ENCODE measurements at regions not wholly inside any gene's neighbourhood (a gene's known extent, or its start where the extent isn't known, plus 50 kb on each side); places are given as distances from the start of the nearest gene placed in this dataset.

DNA sequence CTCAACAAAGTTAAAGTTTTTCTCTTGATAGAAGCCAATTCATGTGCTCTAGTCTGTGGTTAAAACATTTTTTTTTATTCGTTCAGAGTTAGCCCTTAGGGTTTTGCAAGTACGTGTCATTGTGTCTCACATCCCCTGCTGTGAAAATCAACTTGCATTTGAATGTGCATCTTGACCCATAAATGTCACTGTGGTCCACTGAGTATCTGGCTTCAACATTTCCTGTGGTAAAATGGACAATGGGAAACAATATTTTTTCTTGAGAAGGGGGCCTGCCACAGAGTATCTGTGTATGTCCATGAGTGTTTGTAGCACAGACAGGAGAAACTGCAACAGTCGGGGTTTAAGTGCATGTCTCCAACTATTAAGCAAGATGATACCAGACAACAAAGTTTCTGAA, 554.8 kb upstream of the TENM3 start:
- no peak overlapping the region for H3K4me3 ChIP-seq (ENCODE audit: low read length)
- H3K4me1 ChIP-seq (ENCODE audit: insufficient read depth, low read length), result no peaks in the 10 kb centered on the region

DNA sequence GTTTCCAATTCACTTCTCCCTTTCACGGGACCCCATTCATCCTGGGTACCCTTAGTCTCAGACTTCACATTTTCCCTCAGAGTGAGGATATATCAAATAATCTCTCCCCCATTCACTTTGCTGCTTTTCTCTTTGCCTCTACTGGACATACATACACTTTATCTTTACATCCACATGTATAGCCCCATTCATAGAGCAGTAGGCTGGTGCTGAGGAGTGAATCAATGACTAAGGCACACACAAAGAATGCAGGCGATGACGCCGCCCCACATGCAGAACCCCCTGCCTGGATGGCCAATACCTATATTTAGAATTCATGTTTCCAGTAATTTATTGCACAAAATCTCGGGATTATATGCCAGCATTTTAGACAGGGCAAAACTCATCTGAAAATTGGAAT, 554.3 kb upstream of the TENM3 start:
- Histone ChIP-seq H3K9me3 (ENCODE audit: low read depth, low read length) (no peaks in the 10 kb centered on the region), H3K27me3 (ENCODE audit: insufficient read depth, low read length) (no peaks in the 10 kb centered on the region), H3K4me3 (ENCODE audit: low read length) (no peak overlapping the region), H3K4me1 (ENCODE audit: insufficient read depth, low read length) (no peaks in the 10 kb centered on the region)

More for the DNA sequence above, 554.8 kb upstream of the TENM3 start:
- Histone ChIP-seq H3K27me3 (ENCODE audit: insufficient read depth, low read length) (no peaks in the 10 kb centered on the region), H3K9me3 (ENCODE audit: low read depth, low read length) (no peaks in the 10 kb centered on the region)

DNA sequence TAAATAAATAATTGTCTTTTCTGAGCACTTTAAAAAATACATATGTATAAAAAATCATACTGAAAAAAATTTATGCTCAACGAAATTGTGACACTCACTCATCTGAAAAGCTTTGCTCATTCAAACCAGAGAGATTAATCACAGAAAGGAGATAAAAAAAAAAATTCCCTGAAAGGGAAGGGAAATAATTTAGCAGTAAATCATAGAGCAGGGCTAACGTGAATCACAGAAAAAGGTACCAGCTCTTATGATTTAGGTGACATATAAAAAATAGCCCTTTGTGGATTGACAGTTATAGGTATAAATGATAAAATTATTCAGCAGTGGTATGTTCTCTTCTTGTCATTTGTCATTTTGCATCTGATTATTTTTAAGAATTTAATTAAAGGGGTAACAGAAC, 552.7 kb upstream of the TENM3 start:
- Histone ChIP-seq H3K4me1 (ENCODE audit: insufficient read depth, low read length) (no peaks in the 10 kb centered on the region), H3K9me3 (ENCODE audit: low read depth, low read length) (no peaks in the 10 kb centered on the region)

DNA sequence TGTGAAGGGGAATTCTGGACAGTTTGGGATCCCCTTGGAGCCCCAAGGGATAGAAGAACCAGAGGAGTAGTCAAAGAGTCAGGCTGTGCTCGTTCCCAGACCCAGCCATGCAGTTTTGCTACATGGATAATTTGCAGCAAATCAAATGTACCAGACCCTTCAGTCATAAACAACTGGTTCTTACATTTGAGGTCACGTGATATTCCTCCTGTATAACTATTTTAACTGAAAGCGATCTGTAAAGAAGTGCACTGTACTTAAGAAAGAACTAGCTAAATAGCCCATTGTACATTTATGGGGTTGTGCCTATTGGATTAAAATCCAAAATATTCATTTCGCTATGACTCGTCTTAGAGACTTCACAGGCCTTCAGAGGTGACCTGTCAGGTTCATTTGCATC, 550.2 kb upstream of the TENM3 start:
- Histone ChIP-seq H3K9me3 (ENCODE audit: low read depth, low read length) (no peaks in the 10 kb centered on the region), H3K4me3 (ENCODE audit: low read length) (no peak overlapping the region), H3K4me1 (ENCODE audit: insufficient read depth, low read length) (no peaks in the 10 kb centered on the region), H3K27me3 (ENCODE audit: insufficient read depth, low read length) (no peaks in the 10 kb centered on the region)

More for the DNA sequence above, 552.7 kb upstream of the TENM3 start:
- Histone ChIP-seq H3K4me3 (ENCODE audit: low read length) (no peak overlapping the region), H3K27me3 (ENCODE audit: insufficient read depth, low read length) (no peaks in the 10 kb centered on the region)

DNA sequence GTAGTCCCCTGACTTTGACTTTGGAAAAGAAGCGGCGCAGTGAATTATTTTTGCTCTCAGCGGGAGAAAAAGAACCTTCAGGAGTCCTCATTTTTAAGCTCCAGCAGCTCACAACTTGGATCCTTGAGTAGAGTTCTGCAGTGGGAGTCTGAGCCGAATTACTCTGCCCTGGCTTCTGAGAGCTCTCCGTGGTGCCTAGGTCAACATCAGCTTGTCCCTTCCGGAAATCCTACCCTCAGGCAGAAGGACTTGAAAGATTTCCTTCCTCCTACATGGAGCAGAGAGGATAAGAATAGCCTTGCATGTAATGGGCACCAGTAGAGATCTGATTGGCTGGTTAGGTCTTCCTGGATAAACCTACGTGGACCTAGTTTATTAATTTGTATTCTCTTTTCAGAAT, 549.7 kb upstream of the TENM3 start:
- Histone ChIP-seq H3K4me3 (ENCODE audit: low read length) (no peak overlapping the region), H3K4me1 (ENCODE audit: insufficient read depth, low read length) (no peaks in the 10 kb centered on the region), H3K9me3 (ENCODE audit: low read depth, low read length) (no peaks in the 10 kb centered on the region), H3K27me3 (ENCODE audit: insufficient read depth, low read length) (no peaks in the 10 kb centered on the region)

DNA sequence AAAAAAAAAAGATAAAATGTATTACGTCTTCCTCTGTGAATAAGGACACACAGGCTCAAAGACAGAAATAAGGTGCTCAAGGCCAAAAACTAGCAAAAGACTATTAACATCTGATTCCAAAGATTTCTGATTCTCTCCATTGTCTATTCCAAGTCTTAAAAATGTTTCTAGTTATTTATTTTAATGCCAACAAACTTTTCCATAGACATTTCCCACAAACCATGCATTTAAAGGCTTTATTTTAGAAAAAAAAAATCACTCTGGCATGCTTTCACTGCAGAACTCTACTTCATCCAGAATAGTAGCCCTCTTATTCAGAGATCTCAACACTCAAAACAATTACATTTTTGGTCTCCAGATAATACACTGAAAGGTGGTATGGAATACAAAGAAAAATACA, 545.0 kb upstream of the TENM3 start:
- Histone ChIP-seq H3K4me3 (ENCODE audit: low read length) (no peak overlapping the region), H3K27me3 (ENCODE audit: insufficient read depth, low read length) (no peaks in the 10 kb centered on the region), H3K4me1 (ENCODE audit: insufficient read depth, low read length) (no peaks in the 10 kb centered on the region), H3K9me3 (ENCODE audit: low read depth, low read length) (no peaks in the 10 kb centered on the region)

DNA sequence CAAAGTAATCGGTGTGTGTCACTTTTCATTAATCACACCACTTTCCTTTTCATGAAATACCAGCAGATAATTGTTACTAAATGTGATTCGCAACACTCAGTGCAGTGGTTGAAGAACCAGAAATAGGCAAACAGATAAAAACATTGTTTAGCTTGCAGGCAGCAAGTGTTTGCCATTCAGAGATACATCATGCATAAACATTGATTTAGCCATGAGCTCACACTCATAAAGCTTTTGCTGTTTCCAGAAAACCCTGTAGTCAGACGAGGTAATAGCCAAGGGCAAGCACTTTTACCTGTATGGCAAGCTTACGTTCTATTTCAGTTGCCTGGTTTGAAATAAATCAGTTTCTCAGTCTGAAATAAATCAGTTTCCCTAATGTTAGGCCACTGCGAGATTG, 542.0 kb upstream of the TENM3 start:
- H3K4me3 ChIP-seq (ENCODE audit: low read length), result no peak overlapping the region
- no peaks in the 10 kb centered on the region for H3K4me1 ChIP-seq (ENCODE audit: insufficient read depth, low read length)
- H3K9me3 ChIP-seq (ENCODE audit: low read depth, low read length), result no peaks in the 10 kb centered on the region
- no peaks in the 10 kb centered on the region for H3K27me3 ChIP-seq (ENCODE audit: insufficient read depth, low read length)

DNA sequence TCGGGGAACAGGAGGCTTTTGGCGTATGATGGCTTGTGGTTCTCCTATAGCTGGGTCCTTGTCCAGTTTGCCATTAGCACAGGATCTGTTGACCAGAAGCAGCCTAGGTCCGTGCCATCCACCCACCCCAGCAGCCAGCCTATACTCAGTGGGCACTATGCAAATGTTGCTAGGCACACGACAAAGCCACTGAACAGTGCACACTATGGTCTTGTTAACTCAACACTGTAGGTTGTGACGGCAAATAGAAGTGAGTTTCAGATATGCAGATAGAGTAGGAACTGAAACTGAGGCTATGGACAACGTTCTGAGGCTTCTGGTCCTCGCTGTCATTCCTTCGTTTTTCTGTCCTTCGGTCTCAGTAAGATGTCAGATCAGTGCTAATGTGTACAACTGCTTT, 541.3 kb upstream of the TENM3 start:
- H3K27me3 ChIP-seq (ENCODE audit: insufficient read depth, low read length), result no peaks in the 10 kb centered on the region
- no peaks in the 10 kb centered on the region for H3K4me1 ChIP-seq (ENCODE audit: insufficient read depth, low read length)
- H3K4me3 ChIP-seq (ENCODE audit: low read length), result no peak overlapping the region
- no peaks in the 10 kb centered on the region for H3K9me3 ChIP-seq (ENCODE audit: low read depth, low read length)

DNA sequence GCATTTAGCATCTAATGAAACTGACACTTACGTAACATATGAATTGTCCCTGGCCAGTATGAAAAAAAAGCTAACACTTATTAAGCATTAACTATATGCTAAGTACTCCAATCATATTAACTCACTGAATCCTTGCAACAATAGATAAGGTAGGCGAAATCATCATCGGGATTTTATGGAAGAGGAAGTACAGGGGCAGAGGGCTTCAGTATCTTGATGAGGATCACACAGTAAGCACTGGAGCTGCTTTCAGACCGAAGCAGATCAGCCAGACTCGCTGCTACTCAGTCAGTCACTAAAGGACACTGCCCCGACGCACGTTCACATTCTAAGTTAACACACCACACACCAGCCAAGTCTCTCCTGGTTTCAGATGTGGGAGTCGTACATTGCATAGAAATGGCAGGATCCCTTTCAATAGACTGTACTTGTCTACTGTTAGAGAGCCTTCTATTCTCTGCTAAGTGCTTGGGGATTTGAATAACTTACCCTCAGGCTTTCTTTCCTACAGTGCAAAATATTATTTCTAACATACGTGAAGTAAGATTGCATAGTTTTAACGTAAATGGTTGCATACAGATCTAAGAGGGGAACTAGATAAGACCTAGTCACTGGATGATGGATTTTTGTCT, 540.2 kb upstream of the TENM3 start:
- Histone ChIP-seq H3K4me3 (ENCODE audit: low read length) (no peak overlapping the region), H3K9me3 (ENCODE audit: low read depth, low read length) (no peaks in the 10 kb centered on the region), H3K27me3 (ENCODE audit: insufficient read depth, low read length) (no peaks in the 10 kb centered on the region), H3K4me1 (ENCODE audit: insufficient read depth, low read length) (no peaks in the 10 kb centered on the region)

DNA sequence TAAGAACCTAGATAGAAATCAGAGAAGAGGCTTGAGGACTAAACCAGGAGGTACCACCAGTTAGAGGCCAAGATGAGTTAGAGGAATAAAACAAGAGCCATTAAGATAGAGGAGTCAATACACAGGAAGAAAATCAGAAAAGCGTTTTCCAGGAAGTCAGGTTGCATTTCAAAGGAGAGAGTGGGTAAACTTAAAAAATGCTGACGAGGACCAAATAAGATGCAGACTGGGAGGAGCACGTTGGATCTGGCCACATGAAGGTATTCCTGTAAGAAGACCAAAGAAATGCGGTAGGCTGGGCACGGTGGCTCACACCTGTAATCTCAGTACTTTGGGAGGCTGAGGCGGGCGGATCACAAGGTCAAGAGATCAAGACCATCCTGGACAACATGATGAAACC, 533.1 kb upstream of the TENM3 start:
- no peaks in the 10 kb centered on the region for H3K4me1 ChIP-seq (ENCODE audit: insufficient read depth, low read length)
- no peaks in the 10 kb centered on the region for H3K27me3 ChIP-seq (ENCODE audit: insufficient read depth, low read length)
- H3K4me3 ChIP-seq (ENCODE audit: low read length), result no peak overlapping the region
- no peaks in the 10 kb centered on the region for H3K9me3 ChIP-seq (ENCODE audit: low read depth, low read length)

DNA sequence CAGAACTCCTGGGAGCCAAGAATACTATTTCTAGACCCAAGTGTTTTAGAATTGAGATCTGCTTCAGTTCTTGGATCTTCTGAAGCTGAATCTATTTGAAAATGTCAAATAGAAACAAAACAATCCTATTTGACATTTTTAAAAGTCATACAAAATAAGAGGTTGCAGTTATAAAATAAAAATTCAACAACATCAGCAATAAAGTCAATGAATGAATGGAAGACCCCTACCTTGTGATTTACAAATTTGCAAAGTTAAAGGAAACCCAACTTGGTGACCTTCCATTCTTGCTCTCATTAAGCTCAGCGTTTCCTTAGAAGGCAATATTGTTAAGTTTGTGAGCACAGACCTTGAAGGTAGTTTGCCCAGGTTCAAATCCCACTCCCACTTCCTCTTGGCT, 531.8 kb upstream of the TENM3 start:
- Histone ChIP-seq H3K9me3 (ENCODE audit: low read depth, low read length) (no peaks in the 10 kb centered on the region), H3K4me1 (ENCODE audit: insufficient read depth, low read length) (no peaks in the 10 kb centered on the region), H3K27me3 (ENCODE audit: insufficient read depth, low read length) (no peaks in the 10 kb centered on the region), H3K4me3 (ENCODE audit: low read length) (no peak overlapping the region)

DNA sequence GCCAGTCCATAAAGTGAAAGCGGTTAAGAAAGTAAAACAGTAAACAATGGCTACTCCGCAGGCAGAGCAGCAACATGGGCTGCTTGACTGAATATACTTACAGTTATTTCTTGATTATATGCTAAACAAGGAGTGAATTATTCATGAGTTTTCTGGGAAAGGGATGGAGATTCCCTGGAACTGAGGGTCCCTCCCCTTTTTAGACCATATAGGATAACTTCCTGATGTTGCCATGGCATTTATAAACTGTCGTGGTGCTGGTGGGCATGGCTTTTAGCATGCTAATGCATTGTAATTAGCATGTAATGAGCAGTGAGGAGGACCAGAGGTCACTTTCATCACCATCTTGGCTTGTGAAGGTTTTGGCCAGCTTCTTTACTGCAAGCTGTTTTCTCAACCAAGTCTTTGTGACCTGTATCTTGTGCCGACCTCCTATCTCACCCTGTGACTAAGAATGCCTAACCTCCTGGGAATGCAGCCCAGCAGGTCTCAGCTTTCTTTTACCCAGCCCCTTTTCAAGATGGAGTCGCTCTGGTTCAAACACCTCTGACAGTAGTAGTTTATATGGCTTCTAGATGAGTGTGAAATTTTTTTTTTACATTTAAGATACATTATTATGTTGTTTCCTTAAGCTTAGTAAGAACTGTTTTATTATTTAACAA, 514.8 kb upstream of the TENM3 start:
- Histone ChIP-seq H3K4me1 (ENCODE audit: insufficient read depth, low read length) (no peaks in the 10 kb centered on the region), H3K27me3 (ENCODE audit: insufficient read depth, low read length) (no peaks in the 10 kb centered on the region), H3K9me3 (ENCODE audit: low read depth, low read length) (no peaks in the 10 kb centered on the region), H3K4me3 (ENCODE audit: low read length) (no peak overlapping the region)

DNA sequence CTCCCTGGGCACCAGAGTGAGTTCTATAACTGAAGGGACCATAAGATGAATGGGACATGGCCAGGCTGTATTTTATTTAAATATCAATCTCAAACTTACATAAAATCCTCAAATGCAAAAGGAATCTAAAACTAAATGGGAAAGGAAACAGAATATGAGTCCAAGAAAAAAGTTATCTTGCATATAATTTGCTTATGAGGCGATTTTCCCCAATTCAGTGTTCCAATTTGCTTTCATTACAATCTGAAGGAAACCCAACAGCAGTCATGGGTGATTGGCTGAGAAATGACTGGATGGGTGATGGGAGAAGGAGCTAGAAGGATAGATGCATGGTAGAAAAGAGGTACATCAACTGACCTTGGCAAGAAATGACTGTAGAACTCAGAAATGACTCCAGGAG, 511.3 kb upstream of the TENM3 start:
- no peaks in the 10 kb centered on the region for H3K27me3 ChIP-seq (ENCODE audit: insufficient read depth, low read length)
- no peaks in the 10 kb centered on the region for H3K9me3 ChIP-seq (ENCODE audit: low read depth, low read length)
- H3K4me1 ChIP-seq (ENCODE audit: insufficient read depth, low read length), result no peaks in the 10 kb centered on the region
- H3K4me3 ChIP-seq (ENCODE audit: low read length), result no peak overlapping the region

DNA sequence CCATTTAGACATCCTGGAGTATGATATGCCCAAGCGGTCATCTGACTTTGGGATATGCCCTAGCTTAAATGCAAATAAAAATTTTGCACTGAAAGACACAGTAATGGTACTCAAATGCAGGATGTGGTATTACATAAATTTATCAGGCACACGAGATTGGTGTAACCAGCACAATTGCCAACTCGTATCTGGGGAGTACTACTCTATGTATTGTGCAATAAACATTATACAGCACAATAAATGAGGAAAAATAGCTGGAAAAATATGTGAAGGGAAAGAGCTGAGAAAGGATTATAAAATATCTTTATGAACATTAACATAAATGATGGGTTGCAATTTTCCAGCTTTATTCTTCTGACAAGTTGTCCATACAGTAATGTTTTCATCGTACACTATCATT, 505.5 kb upstream of the TENM3 start:
- H3K9me3 ChIP-seq (ENCODE audit: low read depth, low read length), result no peaks in the 10 kb centered on the region
- no peaks in the 10 kb centered on the region for H3K27me3 ChIP-seq (ENCODE audit: insufficient read depth, low read length)
- H3K4me3 ChIP-seq (ENCODE audit: low read length), result no peak overlapping the region
- H3K4me1 ChIP-seq (ENCODE audit: insufficient read depth, low read length), result no peaks in the 10 kb centered on the region

DNA sequence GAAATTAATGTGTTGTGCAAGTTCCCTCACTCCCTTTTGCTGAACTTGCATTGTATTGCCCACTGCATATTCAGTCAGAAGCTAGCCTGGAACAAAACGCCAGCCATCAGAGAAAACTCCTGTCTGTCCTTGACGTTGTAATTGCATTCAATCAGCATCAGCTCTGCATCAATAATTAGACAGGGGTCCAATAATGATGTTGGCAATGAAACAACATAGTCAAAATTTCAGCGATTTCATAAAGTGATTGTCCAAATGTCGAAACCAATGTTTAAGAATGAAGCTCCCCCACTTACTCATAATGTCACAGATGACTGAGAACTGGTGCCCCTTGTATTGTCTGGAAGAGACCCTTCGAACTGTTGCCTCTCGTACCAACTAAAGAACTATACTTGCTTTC, 504.2 kb upstream of the TENM3 start:
- H3K27me3 ChIP-seq (ENCODE audit: insufficient read depth, low read length), result no peaks in the 10 kb centered on the region
- H3K9me3 ChIP-seq (ENCODE audit: low read depth, low read length), result no peaks in the 10 kb centered on the region
- H3K4me1 ChIP-seq (ENCODE audit: insufficient read depth, low read length), result no peaks in the 10 kb centered on the region
- H3K4me3 ChIP-seq (ENCODE audit: low read length), result no peak overlapping the region

DNA sequence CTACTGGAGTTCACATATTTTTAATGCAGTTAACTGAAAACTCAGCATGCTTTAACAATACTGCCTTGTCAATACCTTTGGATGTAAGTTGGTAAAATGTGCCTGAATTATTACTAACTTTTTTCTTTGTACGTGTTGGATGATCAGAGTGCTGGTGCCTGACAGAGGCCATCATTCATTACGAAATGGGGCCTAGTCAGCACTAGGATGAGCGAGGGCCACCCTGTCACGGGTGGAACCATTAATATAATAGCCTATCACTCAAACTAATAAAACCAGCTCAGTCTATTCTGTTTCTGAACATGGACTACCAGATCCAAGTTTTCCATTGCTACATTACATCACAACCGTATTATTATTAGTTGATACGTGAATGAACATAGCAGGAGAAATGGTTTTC, 501.7 kb upstream of the TENM3 start:
- Histone ChIP-seq H3K4me1 (ENCODE audit: insufficient read depth, low read length) (no peaks in the 10 kb centered on the region), H3K4me3 (ENCODE audit: low read length) (no peak overlapping the region), H3K27me3 (ENCODE audit: insufficient read depth, low read length) (no peaks in the 10 kb centered on the region), H3K9me3 (ENCODE audit: low read depth, low read length) (no peaks in the 10 kb centered on the region)
